HepG2 (cell line): ENCODE measurements at regions not wholly inside any gene's neighbourhood (a gene's known extent, or its start where the extent isn't known, plus 50 kb on each side); places are given as distances from the start of the nearest gene placed in this dataset.

Experiments
- ATAC-seq: fragments of 200-7000 bp; cut with Tn5 transposase; 3 replicates; pipeline ENCODE4 v1.9.1; 2020; ENCODE audit warnings: mild to moderate bottlenecking, moderate library complexity
- BruUV-seq: library from RNA; stranded (reverse); fragments of 400-500 nt; replicated peaks from 2 replicates; lab custom pipeline; 2021; lab: Mats Ljungman, UMichigan
- CTCF ChIA-PET: fragments of 300-600 bp; formaldehyde crosslinking; extraction: SDS; loops from one replicate; lab custom pipeline; 2021; ENCODE audit warnings: low total read pairs, inconsistent platforms, low intra/inter-chr PET ratio; lab: Yijun Ruan, JAX
- POLR2A ChIA-PET: fragments of 350-600 bp; sonication (Branson Sonifier 250); formaldehyde crosslinking; loops from one replicate; lab custom pipeline; 2020; ENCODE audit warnings: antibody characterized with exemption, inconsistent platforms; lab: Yijun Ruan, JAX
- DNase-seq: peaks from one replicate; pipeline ENCODE4 v3.0.0-alpha.2; 2015; ENCODE audit warnings: low spot score
- FAIRE-seq: peaks from 3 replicates; lab custom pipeline; 2011; peaks lifted over from hg19 to GRCh38; lab: Jason Lieb, UNC
- H2AFZ ChIP-seq: one replicate; pipeline ENCODE4 v1.6.1; 2011; ENCODE audit warnings: low read length, inconsistent platforms
- H3K27ac ChIP-seq: fragments of 300-600 bp; 3 replicates; pipeline ENCODE4 v1.8.0; 2011; ENCODE audit warnings: mixed run types, mild to moderate bottlenecking, mixed read lengths, low read length, inconsistent platforms; ENCODE audit not compliant: insufficient read depth; ENCODE audit errors: extremely low read length
- H3K27me3 ChIP-seq, 2 experiments: fragments of 200-600 bp in 1 of 2; 2 replicates in 1 of 2; 3 replicates in 1 of 2; pipeline versions ENCODE4 v1.6.0 to v1.8.0; 2011; ENCODE audit warnings: low read length in 2 of 2, mild to moderate bottlenecking in 2 of 2, moderate library complexity in 2 of 2, inconsistent platforms in 1 of 2; ENCODE audit not compliant: insufficient read depth in 2 of 2, control insufficient read depth in 1 of 2
- H3K36me3 ChIP-seq, 2 experiments: fragments of 200-600 bp in 1 of 2; replicated peaks in 1 of 2; 2 replicates in 1 of 2; 3 replicates in 1 of 2; pipeline versions ENCODE4 v1.5.1 to v1.8.0; 2011; ENCODE audit warnings: low read length in 2 of 2, inconsistent platforms in 1 of 2; ENCODE audit not compliant: insufficient read depth in 2 of 2, control insufficient read depth in 1 of 2
- H3K4me1 ChIP-seq: 2 replicates; pipeline ENCODE4 v1.5.1; 2012; ENCODE audit warnings: low read length, inconsistent platforms; ENCODE audit not compliant: insufficient read depth
- H3K4me2 ChIP-seq: 2 replicates; pipeline ENCODE4 v1.6.0; 2011; ENCODE audit warnings: low read depth, low read length, inconsistent platforms
- H3K4me3 ChIP-seq, 3 experiments: fragments of 200-600 bp in 1 of 3; sonication (generic), shearing (Covaris generic) in 1 of 3; replicated peaks in 1 of 3; 2 replicates each; pipeline ENCODE4 v1.5.1; 2011 to 2016; ENCODE audit warnings: low read length in 3 of 3, inconsistent platforms in 2 of 3, low read depth in 2 of 3, mild to moderate bottlenecking in 2 of 3, control low read depth in 1 of 3, mixed read lengths in 1 of 3; ENCODE audit not compliant: insufficient read depth in 1 of 3
- H3K79me2 ChIP-seq: one replicate; pipeline ENCODE4 v1.6.1; 2011; ENCODE audit warnings: low read length, inconsistent platforms; ENCODE audit not compliant: insufficient read depth
- H3K9ac ChIP-seq: 2 replicates; pipeline ENCODE4 v1.6.0; 2011; ENCODE audit warnings: mild to moderate bottlenecking, low read depth, low read length, inconsistent platforms; ENCODE audit not compliant: insufficient read depth
- H3K9me3 ChIP-seq: 2 replicates; pipeline ENCODE4 v1.5.1; 2012; ENCODE audit warnings: mild to moderate bottlenecking, low read length
- H4K20me1 ChIP-seq: 2 replicates; pipeline ENCODE4 v1.6.0; 2011; ENCODE audit warnings: inconsistent platforms, mild to moderate bottlenecking, low read length, moderate library complexity; ENCODE audit not compliant: insufficient read depth
- AGO2 ChIP-seq: fragments of 200-400 bp; formaldehyde crosslinking; optimal IDR thresholded peaks from 2 replicates; pipeline ENCODE3; 2017; ENCODE audit warnings: mild to moderate bottlenecking, low read depth, low read length, moderate library complexity
- MEF2D ChIP-seq: sonication (generic); formaldehyde crosslinking; IDR thresholded peaks from 2 replicates; pipeline ENCODE4 v1.5.1; 2020; ENCODE audit warnings: mild to moderate bottlenecking, missing genetic modification reagents
- MEIS2 ChIP-seq: sonication (generic); formaldehyde crosslinking; IDR thresholded peaks from 2 replicates; pipeline ENCODE4 v1.9.0; 2021; ENCODE audit warnings: mild to moderate bottlenecking, missing genetic modification reagents
- PRDM15 ChIP-seq: sonication (generic); formaldehyde crosslinking; IDR thresholded peaks from 2 replicates; pipeline ENCODE4 v1.4.0; 2020; ENCODE audit warnings: missing genetic modification reagents
- SAFB2 ChIP-seq: sonication (generic); formaldehyde crosslinking; IDR thresholded peaks from 2 replicates; pipeline ENCODE4 v1.5.1; 2020; ENCODE audit warnings: missing genetic modification reagents, low read depth, mild to moderate bottlenecking, borderline replicate concordance
- TFE3 ChIP-seq: IDR thresholded peaks from 2 replicates; pipeline ENCODE4 v1.6.1; 2016
- TRIM22 ChIP-seq: fragments of 450-650 bp; IDR thresholded peaks from 2 replicates; pipeline ENCODE4 v1.6.1; 2017
- ZBTB37 ChIP-seq: sonication (generic); formaldehyde crosslinking; IDR thresholded peaks from 2 replicates; pipeline ENCODE4 v1.4.0; 2020; ENCODE audit warnings: mild to moderate bottlenecking, missing genetic modification reagents
- ZNF20 ChIP-seq: sonication (generic); formaldehyde crosslinking; IDR thresholded peaks from 2 replicates; pipeline ENCODE4 v1.4.0; 2020; ENCODE audit warnings: mild to moderate bottlenecking, moderate library complexity, missing genetic modification reagents
- ZNF30 ChIP-seq: sonication (generic); formaldehyde crosslinking; IDR thresholded peaks from 2 replicates; pipeline ENCODE4 v1.5.0; 2020; ENCODE audit warnings: mild to moderate bottlenecking, missing genetic modification reagents
- ZNF510 ChIP-seq: sonication (generic); formaldehyde crosslinking; IDR thresholded peaks from 2 replicates; pipeline ENCODE4 v1.4.0; 2020; ENCODE audit warnings: low read depth, mild to moderate bottlenecking, missing genetic modification reagents
- ZNF567 ChIP-seq: sonication (generic); formaldehyde crosslinking; IDR thresholded peaks from 2 replicates; pipeline ENCODE4 v1.8.1; 2023; ENCODE audit warnings: mild to moderate bottlenecking, missing genetic modification reagents, borderline replicate concordance
- ZSCAN22 ChIP-seq: sonication (generic); formaldehyde crosslinking; IDR thresholded peaks from 2 replicates; pipeline ENCODE4 v1.4.0; 2020; ENCODE audit warnings: mild to moderate bottlenecking, missing genetic modification reagents
- WGBS: methylation state at CpG from one replicate; pipeline ENCODE4 v1.1.6; 2017; ENCODE audit warnings: low lambda C conversion rate; 5-methylcytosine and 5-hydroxymethylcytosine counted together
- in situ Hi-C: cut with HindIII; loops from 2 replicates; pipeline ENCODE4 v1.10.0; 2017; ENCODE audit warnings: low pct_unique_long_range_greater_than_20kb; ENCODE audit not compliant: extremely low pct_ligation_motif_present
- intact Hi-C: fragments of 100-400 bp; cut with micrococcal nuclease; formaldehyde crosslinking; loops from one replicate; pipeline ENCODE4 v1.10.0; 2022; ENCODE audit not compliant: unreplicated experiment

- no peak for TF ChIP-seq ZBTB37 (CRISPR knock-in tag)
- no peak for TF ChIP-seq ZNF510 (CRISPR knock-in tag)
- TF ChIP-seq ZSCAN22 (CRISPR knock-in tag): no peak
- TF ChIP-seq ZNF30 (CRISPR knock-in tag): no peak
- TF ChIP-seq TFE3 (CRISPR knock-in tag): no peak
- TF ChIP-seq ZNF567 (CRISPR knock-in tag): no peak
- no peak for TF ChIP-seq MEF2D (CRISPR knock-in tag)
These were observed 1288.4 kb downstream of the EPHA7 start (continued) for GRCh38 chr6:92130944-92131343.

GRCh38 chr6:92126983-92127382 is 1292.4 kb downstream of the EPHA7 start:
- Histone ChIP-seq H3K4me3 (no peak overlapping the region), H3K27ac (no peak overlapping the region), H3K36me3 (no peaks in the 10 kb centered on the region), H4K20me1 (no peaks in the 10 kb centered on the region), H2AFZ (no peak overlapping the region), H3K4me2 (no peak overlapping the region), H3K79me2 (no peaks in the 10 kb centered on the region), H3K27me3 (no peaks in the 10 kb centered on the region), H3K9me3 (no peaks in the 10 kb centered on the region), H3K4me1 (no peaks in the 10 kb centered on the region), H3K9ac (no peak overlapping the region)
- intact Hi-C loops: no loop called here
- POLR2A ChIA-PET: no interaction called here
- CTCF ChIA-PET: no interaction called here
- in situ Hi-C loops: loop anchor here (10.0 kb wide), 1 partner anchor 518 kb away; no protein-coding TSS in a partner anchor
- 38% methylated on average over 6 of the region's 6 CpGs for WGBS
- DNase-seq: no peak
- no peak for FAIRE-seq
- ATAC-seq: no peak
- no TSS peak for BruUV-seq
- TF ChIP-seq ZNF20 (CRISPR knock-in tag): no peak
- TF ChIP-seq PRDM15 (CRISPR knock-in tag): no peak
- no peak for TF ChIP-seq TRIM22
- no peak for TF ChIP-seq MEIS2 (CRISPR knock-in tag)
- TF ChIP-seq AGO2: no peak
- TF ChIP-seq SAFB2 (CRISPR knock-in tag): no peak
